ENCODE measurements at regions not wholly inside any gene's neighbourhood (a gene's known extent, or its start where the extent isn't known, plus 50 kb on each side); places are given as distances from the start of the nearest gene placed in this dataset.
"Not testable (repeated sequence)": the region's sequence is repeated elsewhere in the genome, so short reads cannot be mapped to it uniquely, and the experiment has no call there.

- Histone ChIP-seq H3K4me1 (ENCODE audit: insufficient read depth, low read length) (no peaks in the 10 kb centered on the region), H3K27ac (ENCODE audit: low read depth, low read length) (no peak overlapping the region), H3K4me3 (ENCODE audit: low read length) (no peak overlapping the region), H3K36me3 (ENCODE audit: insufficient read depth, low read length) (no peaks in the 10 kb centered on the region), H3K9ac (ENCODE audit: low read depth, low read length) (no peak overlapping the region), H3K27me3 (ENCODE audit: insufficient read depth, low read length) (no peaks in the 10 kb centered on the region), H3K9me3 (ENCODE audit: insufficient read depth, low read depth, low read length) (no peaks in the 10 kb centered on the region)
- 99% methylated on average over 5 of the region's 6 CpGs for WGBS
Measured at GRCh38 chr2:4965556-4966320, 726.4 kb upstream of the SOX11 start.

- H3K36me3 ChIP-seq (ENCODE audit: insufficient read depth, low read length), result no peaks in the 10 kb centered on the region
- no peak overlapping the region for H3K9ac ChIP-seq (ENCODE audit: low read depth, low read length)
- no peaks in the 10 kb centered on the region for H3K4me1 ChIP-seq (ENCODE audit: insufficient read depth, low read length)
- H3K9me3 ChIP-seq (ENCODE audit: insufficient read depth, low read depth, low read length), result no peaks in the 10 kb centered on the region
- H3K4me3 ChIP-seq (ENCODE audit: low read length), result no peak overlapping the region
- H3K27ac ChIP-seq (ENCODE audit: low read depth, low read length), result no peak overlapping the region
- no peaks in the 10 kb centered on the region for H3K27me3 ChIP-seq (ENCODE audit: insufficient read depth, low read length)
- WGBS, result 94% methylated on average over 2 of the region's 2 CpGs
Measured at GRCh38 chr2:4967206-4967605, 725.0 kb upstream of the SOX11 start.

GRCh38 chr2:4972472-4972871 is 719.7 kb upstream of the SOX11 start:
- H3K4me3 ChIP-seq (ENCODE audit: low read length), result no peak overlapping the region
- no peak overlapping the region for H3K9ac ChIP-seq (ENCODE audit: low read depth, low read length)
- H3K4me1 ChIP-seq (ENCODE audit: insufficient read depth, low read length), result no peaks in the 10 kb centered on the region
- no peak overlapping the region for H3K27ac ChIP-seq (ENCODE audit: low read depth, low read length)
- H3K27me3 ChIP-seq (ENCODE audit: insufficient read depth, low read length), result no peaks in the 10 kb centered on the region
- H3K36me3 ChIP-seq (ENCODE audit: insufficient read depth, low read length), result no peaks in the 10 kb centered on the region
- no peaks in the 10 kb centered on the region for H3K9me3 ChIP-seq (ENCODE audit: insufficient read depth, low read depth, low read length)
- 95% methylated on average over 5 of the region's 5 CpGs for WGBS

GRCh38 chr2:4973354-4973753 is 718.8 kb upstream of the SOX11 start:
- Histone ChIP-seq H3K9ac (ENCODE audit: low read depth, low read length) (no peak overlapping the region), H3K9me3 (ENCODE audit: insufficient read depth, low read depth, low read length) (no peaks in the 10 kb centered on the region), H3K4me3 (ENCODE audit: low read length) (no peak overlapping the region), H3K27me3 (ENCODE audit: insufficient read depth, low read length) (no peaks in the 10 kb centered on the region), H3K27ac (ENCODE audit: low read depth, low read length) (no peak overlapping the region), H3K4me1 (ENCODE audit: insufficient read depth, low read length) (no peaks in the 10 kb centered on the region), H3K36me3 (ENCODE audit: insufficient read depth, low read length) (no peaks in the 10 kb centered on the region)

- Histone ChIP-seq H3K36me3 (ENCODE audit: insufficient read depth, low read length) (no peaks in the 10 kb centered on the region), H3K4me1 (ENCODE audit: insufficient read depth, low read length) (no peaks in the 10 kb centered on the region), H3K9ac (ENCODE audit: low read depth, low read length) (no peak overlapping the region), H3K27me3 (ENCODE audit: insufficient read depth, low read length) (no peaks in the 10 kb centered on the region), H3K9me3 (ENCODE audit: insufficient read depth, low read depth, low read length) (no peaks in the 10 kb centered on the region), H3K27ac (ENCODE audit: low read depth, low read length) (no peak overlapping the region), H3K4me3 (ENCODE audit: low read length) (no peak overlapping the region)
- 83% methylated on average over 2 of the region's 2 CpGs for WGBS
Measured at GRCh38 chr2:4973973-4974372, 718.2 kb upstream of the SOX11 start.

- Histone ChIP-seq H3K4me3 (ENCODE audit: low read length) (no peak overlapping the region), H3K27me3 (ENCODE audit: insufficient read depth, low read length) (no peaks in the 10 kb centered on the region), H3K27ac (ENCODE audit: low read depth, low read length) (no peak overlapping the region), H3K9me3 (ENCODE audit: insufficient read depth, low read depth, low read length) (no peaks in the 10 kb centered on the region), H3K9ac (ENCODE audit: low read depth, low read length) (no peak overlapping the region), H3K4me1 (ENCODE audit: insufficient read depth, low read length) (no peaks in the 10 kb centered on the region; the same call in 1 of the 2 replicates), H3K36me3 (ENCODE audit: insufficient read depth, low read length) (no peaks in the 10 kb centered on the region)
- WGBS, result 89% methylated on average over 5 of the region's 7 CpGs
Measured at GRCh38 chr2:4976407-4976806, 715.8 kb upstream of the SOX11 start.

GRCh38 chr2:4979111-4979510 is 713.1 kb upstream of the SOX11 start:
- Histone ChIP-seq H3K27me3 (ENCODE audit: insufficient read depth, low read length) (no peaks in the 10 kb centered on the region), H3K4me1 (ENCODE audit: insufficient read depth, low read length) (no peaks in the 10 kb centered on the region; the same call in 1 of the 2 replicates), H3K4me3 (ENCODE audit: low read length) (no peak overlapping the region), H3K36me3 (ENCODE audit: insufficient read depth, low read length) (no peaks in the 10 kb centered on the region), H3K9me3 (ENCODE audit: insufficient read depth, low read depth, low read length) (no peaks in the 10 kb centered on the region), H3K27ac (ENCODE audit: low read depth, low read length) (no peak overlapping the region), H3K9ac (ENCODE audit: low read depth, low read length) (no peak overlapping the region)
- 82% methylated on average over 11 of the region's 11 CpGs for WGBS

- Histone ChIP-seq H3K27me3 (ENCODE audit: insufficient read depth, low read length) (no peaks in the 10 kb centered on the region), H3K27ac (ENCODE audit: low read depth, low read length) (no peak overlapping the region), H3K9me3 (ENCODE audit: insufficient read depth, low read depth, low read length) (no peaks in the 10 kb centered on the region), H3K9ac (ENCODE audit: low read depth, low read length) (no peak overlapping the region), H3K4me3 (ENCODE audit: low read length) (no peak overlapping the region), H3K36me3 (ENCODE audit: insufficient read depth, low read length) (no peaks in the 10 kb centered on the region), H3K4me1 (ENCODE audit: insufficient read depth, low read length) (no peaks in the 10 kb centered on the region; the same call in 1 of the 2 replicates)
- WGBS, result 85% methylated on average over 5 of the region's 5 CpGs
Measured at GRCh38 chr2:4980995-4981394, 711.2 kb upstream of the SOX11 start.

GRCh38 chr2:4981802-4982409 is 710.3 kb upstream of the SOX11 start:
- Histone ChIP-seq H3K27ac (ENCODE audit: low read depth, low read length) (no peak overlapping the region), H3K9ac (ENCODE audit: low read depth, low read length) (no peak overlapping the region), H3K36me3 (ENCODE audit: insufficient read depth, low read length) (no peaks in the 10 kb centered on the region), H3K4me1 (ENCODE audit: insufficient read depth, low read length) (no peaks in the 10 kb centered on the region; the same call in 1 of the 2 replicates), H3K4me3 (ENCODE audit: low read length) (no peak overlapping the region), H3K27me3 (ENCODE audit: insufficient read depth, low read length) (no peaks in the 10 kb centered on the region), H3K9me3 (ENCODE audit: insufficient read depth, low read depth, low read length) (no peaks in the 10 kb centered on the region)
- WGBS, result no CpG with 5 or more reads among the region's 1 CpG

GRCh38 chr2:4988444-4988843 is 703.7 kb upstream of the SOX11 start:
- not testable (repeated sequence) for H3K27me3 ChIP-seq (ENCODE audit: insufficient read depth, low read length); H3K36me3 ChIP-seq (ENCODE audit: insufficient read depth, low read length); H3K9ac ChIP-seq (ENCODE audit: low read depth, low read length); H3K4me1 ChIP-seq (ENCODE audit: insufficient read depth, low read length); H3K27ac ChIP-seq (ENCODE audit: low read depth, low read length); H3K4me3 ChIP-seq (ENCODE audit: low read length); H3K9me3 ChIP-seq (ENCODE audit: insufficient read depth, low read depth, low read length)
- 98% methylated on average over 5 of the region's 5 CpGs for WGBS

- no peak overlapping the region for H3K9ac ChIP-seq (ENCODE audit: low read depth, low read length)
- peaks cover 13% of the 10 kb centered on the region for H3K4me1 ChIP-seq (ENCODE audit: insufficient read depth, low read length)
- H3K36me3 ChIP-seq (ENCODE audit: insufficient read depth, low read length), result no peaks in the 10 kb centered on the region
- no peaks in the 10 kb centered on the region for H3K27me3 ChIP-seq (ENCODE audit: insufficient read depth, low read length)
- H3K4me3 ChIP-seq (ENCODE audit: low read length), result no peak overlapping the region
- 84% methylated on average over 3 of the region's 4 CpGs for WGBS
- H3K27ac ChIP-seq (ENCODE audit: low read depth, low read length), result no peak overlapping the region
- H3K9me3 ChIP-seq (ENCODE audit: insufficient read depth, low read depth, low read length), result no peaks in the 10 kb centered on the region
Measured at GRCh38 chr2:4992226-4992625, 700.0 kb upstream of the SOX11 start.

Measured in HUES64 (cell line).